Hematopoietic multipotent progenitor cell (in vitro differentiated cells): ENCODE measurements at regions not wholly inside any gene's neighbourhood (a gene's known extent, or its start where the extent isn't known, plus 50 kb on each side); places are given as distances from the start of the nearest gene placed in this dataset.
"Not testable (repeated sequence)": the region's sequence is repeated elsewhere in the genome, so short reads cannot be mapped to it uniquely, and the experiment has no call there.

Experiments
- DNase-seq, 3 donors: peaks; one replicate each; pipeline ENCODE4 v3.0.0-alpha.2; 2011 to 2015; ENCODE audit warnings: low read depth in 2 of 3, low spot score in 2 of 3

GRCh38 chr5:92841604-92842155 lies 739.3 kb downstream of the NR2F1-AS1 start:
- no peak for DNase-seq

GRCh38 chr5:92838253-92838652 lies 742.8 kb downstream of the NR2F1-AS1 start:
- DNase-seq = no peak

- DNase-seq = no peak
These were observed 743.9 kb downstream of the NR2F1-AS1 start for GRCh38 chr5:92836855-92837755.

- no peak for DNase-seq
These were observed 745.3 kb downstream of the NR2F1-AS1 start for GRCh38 chr5:92835712-92836111.

GRCh38 chr5:92823551-92823950 lies 757.5 kb downstream of the NR2F1-AS1 start:
- DNase-seq = not testable (repeated sequence)

- no peak for DNase-seq
These were observed 758.8 kb downstream of the NR2F1-AS1 start for GRCh38 chr5:92822183-92822582.

- no peak for DNase-seq
These were observed 771.1 kb downstream of the NR2F1-AS1 start for GRCh38 chr5:92809855-92810465.

- DNase-seq = no peak
These were observed 772.5 kb downstream of the NR2F1-AS1 start for GRCh38 chr5:92808474-92808873.

GRCh38 chr5:92807085-92807484 lies 773.9 kb downstream of the NR2F1-AS1 start:
- no peak for DNase-seq

- DNase-seq = no peak
These were observed 775.6 kb downstream of the NR2F1-AS1 start for GRCh38 chr5:92805446-92805845.

GRCh38 chr5:92801911-92802310 lies 779.1 kb downstream of the NR2F1-AS1 start:
- DNase-seq = no peak

- DNase-seq = no peak
These were observed 780.7 kb downstream of the NR2F1-AS1 start for GRCh38 chr5:92800365-92800764.

- DNase-seq = no peak
These were observed 785.4 kb downstream of the NR2F1-AS1 start for GRCh38 chr5:92795633-92796032.

GRCh38 chr5:92780057-92780456 lies 801.0 kb downstream of the NR2F1-AS1 start:
- no peak for DNase-seq

- DNase-seq = no peak
These were observed 801.5 kb downstream of the NR2F1-AS1 start for GRCh38 chr5:92779536-92779935.

GRCh38 chr5:92778261-92778660 lies 802.8 kb downstream of the NR2F1-AS1 start:
- DNase-seq = no peak

GRCh38 chr5:92777421-92777820 lies 803.6 kb downstream of the NR2F1-AS1 start:
- no peak for DNase-seq

- no peak for DNase-seq
These were observed 805.1 kb downstream of the NR2F1-AS1 start for GRCh38 chr5:92775711-92776615.

GRCh38 chr5:92769978-92770377 lies 811.0 kb downstream of the NR2F1-AS1 start:
- no peak for DNase-seq

GRCh38 chr5:92761585-92761984 lies 819.4 kb downstream of the NR2F1-AS1 start:
- DNase-seq = no peak

GRCh38 chr5:92760550-92760949 lies 820.5 kb downstream of the NR2F1-AS1 start:
- no peak for DNase-seq
